GM20431 (cell line): ENCODE measurements at regions not wholly inside any gene's neighbourhood (a gene's known extent, or its start where the extent isn't known, plus 50 kb on each side); places are given as distances from the start of the nearest gene placed in this dataset.
"Not testable (repeated sequence)": the region's sequence is repeated elsewhere in the genome, so short reads cannot be mapped to it uniquely, and the experiment has no call there.

Experiments
- in situ Hi-C: fragments of 300-500 bp; cut with MseI, MboI; formaldehyde crosslinking; loops from one replicate; pipeline ENCODE4 v1.15.0; 2020; ENCODE audit warnings: low sequenced_read_pairs; ENCODE audit not compliant: unreplicated experiment

- in situ Hi-C loops = no loop called here
Measured at GRCh38 chr7:149615690-149616270, 118.2 kb upstream of the ZNF746 start.

GRCh38 chr7:149610441-149611011, 112.9 kb upstream of the ZNF746 start:
- in situ Hi-C loops = no loop called here

GRCh38 chr7:149608168-149608567, 110.6 kb upstream of the ZNF746 start:
- in situ Hi-C loops = no loop called here

- in situ Hi-C loops = no loop called here
Measured at GRCh38 chr7:149607683-149608082, 110.1 kb upstream of the ZNF746 start.

GRCh38 chr7:149606826-149607225, 109.2 kb upstream of the ZNF746 start:
- in situ Hi-C loops = no loop called here

GRCh38 chr7:149605696-149606095, 108.1 kb upstream of the ZNF746 start:
- in situ Hi-C loops = no loop called here

DNA sequence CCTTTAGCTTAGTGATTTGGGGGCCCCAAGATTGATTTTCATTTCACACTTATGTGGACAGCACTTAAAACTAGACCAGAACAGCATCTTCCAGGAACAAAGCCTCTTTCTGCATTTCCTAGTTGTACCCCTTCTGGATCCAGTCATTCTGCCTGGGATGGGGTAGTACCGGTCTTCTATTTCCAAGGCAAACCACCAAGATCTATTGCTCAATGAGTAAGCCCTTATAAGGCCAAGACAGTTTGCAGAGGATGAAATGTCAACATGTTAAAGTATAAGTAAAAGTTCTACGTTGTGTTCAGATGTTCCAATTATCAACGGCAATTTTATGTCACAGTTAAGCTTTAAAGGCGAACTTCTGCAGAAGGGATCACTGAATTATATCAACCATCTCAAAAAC, 106.9 kb upstream of the ZNF746 start:
- in situ Hi-C loops = no loop called here

DNA sequence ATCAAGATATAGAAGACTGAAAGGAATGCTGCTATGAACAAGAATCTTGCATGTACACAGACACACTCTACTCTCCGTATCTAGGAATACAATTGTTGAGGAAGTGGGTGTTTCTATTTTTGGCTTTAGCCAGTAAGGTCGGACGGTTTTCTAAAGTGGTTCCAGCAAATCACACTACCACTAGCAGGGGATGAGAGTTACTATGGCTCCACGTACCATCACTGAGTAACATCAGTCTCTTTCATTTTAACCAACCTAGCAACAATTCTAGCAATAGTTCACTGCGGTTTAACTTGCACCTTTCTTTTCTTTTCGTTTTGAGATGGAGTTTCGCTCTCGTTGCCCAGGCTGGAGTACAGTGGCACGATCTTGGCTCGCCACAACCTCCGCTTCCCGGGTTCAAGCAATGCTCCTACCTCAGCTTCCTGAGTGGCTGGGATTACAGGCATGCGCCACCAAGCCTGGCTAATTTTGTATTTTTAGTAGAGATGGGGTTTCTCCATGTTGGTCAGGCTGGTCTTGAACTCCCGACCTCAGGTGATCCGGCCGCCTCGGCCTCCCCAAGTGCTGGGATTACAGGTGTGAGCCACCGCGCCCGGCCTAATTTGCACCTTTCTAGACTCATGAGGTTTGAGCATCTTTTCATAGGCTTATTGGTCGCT, 103.2 kb upstream of the ZNF746 start:
- in situ Hi-C loops = not testable (repeated sequence)

GRCh38 chr7:149599636-149600206, 102.1 kb upstream of the ZNF746 start:
- in situ Hi-C loops = no loop called here

DNA sequence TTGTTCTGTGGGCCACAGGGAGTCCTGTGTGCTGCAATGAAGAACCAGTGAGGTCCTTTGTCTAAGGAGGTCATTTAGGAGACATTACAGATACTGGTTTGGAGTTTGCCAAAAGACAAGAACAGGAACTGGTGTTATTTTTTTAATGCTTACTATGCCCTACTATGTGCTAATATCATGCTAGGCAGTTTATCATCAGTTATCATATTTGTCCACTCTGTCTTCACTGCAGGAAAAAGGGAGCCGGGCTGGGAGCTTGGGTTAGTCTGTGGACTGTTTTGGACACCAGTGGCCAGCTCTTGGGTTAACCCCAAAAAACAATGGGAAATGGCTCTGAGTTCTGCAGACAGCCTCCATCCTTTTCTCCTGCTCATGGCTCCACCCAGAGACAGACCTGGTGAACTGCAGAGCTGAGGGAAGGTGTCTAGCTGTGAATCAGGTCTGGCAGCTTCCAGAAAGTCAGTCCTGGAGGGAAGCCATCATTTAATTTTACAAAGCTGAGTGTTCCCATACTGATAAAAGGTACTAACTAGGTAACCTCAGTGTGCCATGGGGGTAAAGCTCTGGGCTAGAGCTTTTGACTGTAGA, 101.2 kb upstream of the ZNF746 start:
- in situ Hi-C loops = no loop called here

GRCh38 chr7:149597789-149598188, 100.2 kb upstream of the ZNF746 start:
- in situ Hi-C loops = not testable (repeated sequence)

DNA sequence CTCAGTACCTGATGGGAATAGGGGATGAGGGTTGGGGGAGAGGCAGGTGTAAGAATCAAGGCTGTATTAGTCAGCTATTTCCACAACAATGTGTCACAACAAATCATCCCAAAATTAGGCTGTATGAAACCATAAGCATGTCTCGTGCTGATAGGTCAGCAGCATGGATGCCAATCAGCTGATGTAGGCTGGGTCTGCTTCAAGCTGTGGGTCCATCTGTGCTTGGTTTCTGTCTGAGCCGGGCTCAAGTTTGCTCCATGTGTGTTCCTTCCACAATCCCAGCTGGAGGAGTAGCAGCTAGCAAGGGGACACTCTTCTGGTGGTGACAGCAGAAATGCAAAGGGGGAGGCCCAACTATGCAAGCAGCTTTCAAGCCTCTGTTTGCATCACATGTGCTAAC, 97.9 kb upstream of the ZNF746 start:
- in situ Hi-C loops = no loop called here

DNA sequence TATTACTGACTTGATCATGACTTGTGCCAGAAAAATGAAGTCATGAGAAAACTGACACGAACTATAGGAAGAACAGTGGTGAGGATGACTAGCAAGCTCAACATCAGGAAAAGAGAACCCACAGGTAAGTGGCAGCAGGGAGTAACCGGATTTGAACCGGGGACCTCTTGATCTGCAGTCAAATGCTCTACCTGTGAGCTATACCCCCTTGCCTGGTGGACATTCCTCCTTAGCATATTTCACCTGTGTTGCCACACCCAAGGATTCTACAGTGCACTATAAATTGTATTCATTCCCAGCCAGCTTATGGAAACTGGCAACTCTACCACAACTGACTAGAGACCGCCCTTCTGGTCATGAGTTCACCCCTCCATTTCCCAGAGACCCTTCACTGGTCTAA, 97.5 kb upstream of the ZNF746 start:
- in situ Hi-C loops = no loop called here

- in situ Hi-C loops = no loop called here
Measured at GRCh38 chr7:149588930-149589329, 91.3 kb upstream of the ZNF746 start.

GRCh38 chr7:149586646-149587645, 89.3 kb upstream of the ZNF746 start:
- in situ Hi-C loops = no loop called here

GRCh38 chr7:149584530-149584929, 86.9 kb upstream of the ZNF746 start:
- in situ Hi-C loops = no loop called here

DNA sequence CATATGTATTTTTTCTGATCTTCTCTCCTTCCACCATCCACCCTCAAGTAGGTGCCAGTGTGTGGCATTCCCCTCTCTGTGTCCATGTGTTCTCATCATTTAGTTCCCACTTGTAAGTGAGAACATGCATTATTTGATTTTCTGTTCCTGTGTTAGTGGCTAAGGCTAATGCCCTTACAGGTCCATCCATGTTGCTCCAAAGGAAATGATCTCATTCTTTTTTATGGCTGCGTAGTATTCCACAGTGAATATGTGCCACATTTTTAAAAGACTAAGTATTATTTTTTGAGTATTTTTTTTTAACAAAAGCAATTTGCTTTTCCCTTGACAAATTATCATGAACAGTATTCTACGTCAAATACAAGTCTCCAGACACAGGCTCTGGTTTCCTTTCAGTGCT, 86.4 kb upstream of the ZNF746 start:
- in situ Hi-C loops = no loop called here

DNA sequence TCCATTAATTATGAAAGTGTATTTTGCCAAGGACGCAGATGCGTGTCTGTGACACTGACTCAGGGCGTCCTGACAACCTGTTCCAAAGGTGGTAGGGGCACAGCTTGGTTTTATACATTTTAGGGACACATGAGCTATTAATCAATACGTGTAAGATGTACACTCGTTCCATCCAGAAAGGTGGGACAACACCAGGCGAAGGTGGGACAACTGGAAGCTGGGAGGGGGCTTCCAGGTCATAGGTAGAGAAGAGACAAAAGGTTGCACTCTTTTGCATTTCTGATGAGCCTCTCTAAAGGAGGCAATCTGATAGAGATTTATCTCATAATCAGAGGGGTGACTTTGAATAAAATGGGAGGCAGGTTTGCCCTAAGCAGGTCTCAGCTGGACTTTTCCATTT, 82.7 kb upstream of the ZNF746 start:
- in situ Hi-C loops = no loop called here

DNA sequence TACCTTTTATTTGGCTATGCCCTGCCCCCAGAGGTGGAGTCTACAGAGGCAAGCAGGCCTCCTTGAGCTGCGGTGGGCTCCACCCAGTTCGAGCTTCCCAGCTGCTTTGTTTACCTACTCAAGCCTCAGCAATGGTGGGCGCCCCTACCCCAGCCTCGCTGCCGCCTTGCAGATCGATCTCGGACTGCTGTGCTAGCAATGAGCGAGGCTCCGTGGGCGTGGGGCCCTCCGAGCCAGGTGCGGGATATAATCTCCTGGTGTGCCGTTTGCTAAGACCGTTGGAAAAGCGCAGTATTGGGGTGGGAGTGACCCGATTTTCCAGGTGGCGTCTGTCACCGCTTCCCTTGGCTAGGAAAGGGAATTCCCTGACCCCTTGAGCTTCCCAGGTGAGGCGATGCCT, 81.8 kb upstream of the ZNF746 start:
- in situ Hi-C loops = not testable (repeated sequence)

DNA sequence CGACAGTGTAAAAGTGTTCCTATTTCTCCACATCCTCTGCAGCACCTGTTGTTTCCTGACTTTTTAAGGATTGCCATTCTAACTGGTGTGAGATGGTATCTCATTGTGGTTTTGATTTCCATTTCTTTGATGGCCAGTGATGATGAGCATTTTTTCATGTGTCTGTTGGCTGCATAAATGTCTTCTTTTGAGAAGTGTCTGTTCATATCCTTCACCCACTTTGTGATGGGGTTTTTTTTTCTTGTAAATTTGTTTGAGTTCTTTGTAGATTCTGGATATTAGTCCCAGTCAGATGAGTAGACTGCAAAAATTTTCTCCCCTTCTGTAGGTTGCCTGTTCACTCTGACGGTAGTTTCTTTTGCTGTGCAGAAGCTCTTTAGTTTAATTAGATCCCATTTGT, 76.8 kb upstream of the ZNF746 start:
- in situ Hi-C loops = not testable (repeated sequence)
